ENCODE measurements at regions not wholly inside any gene's neighbourhood (a gene's known extent, or its start where the extent isn't known, plus 50 kb on each side); places are given as distances from the start of the nearest gene placed in this dataset.

GRCh38 chr14:101499513-101499912 is 61.8 kb upstream of the DIO3 start:
- TF ChIP-seq CTCF (conservative IDR thresholded peaks at IDR 0.05; ENCODE audit: low read length) (no peak), EZH2phosphoT487 (IDR thresholded peaks at IDR 0.05; ENCODE audit: borderline replicate concordance, low read depth, low read length) (no peak)

All from OCI-LY7 (cell line).